ENCODE measurements at regions not wholly inside any gene's neighbourhood (a gene's known extent, or its start where the extent isn't known, plus 50 kb on each side); places are given as distances from the start of the nearest gene placed in this dataset.
"Not testable (repeated sequence)": the region's sequence is repeated elsewhere in the genome, so short reads cannot be mapped to it uniquely, and the experiment has no call there.

DNA sequence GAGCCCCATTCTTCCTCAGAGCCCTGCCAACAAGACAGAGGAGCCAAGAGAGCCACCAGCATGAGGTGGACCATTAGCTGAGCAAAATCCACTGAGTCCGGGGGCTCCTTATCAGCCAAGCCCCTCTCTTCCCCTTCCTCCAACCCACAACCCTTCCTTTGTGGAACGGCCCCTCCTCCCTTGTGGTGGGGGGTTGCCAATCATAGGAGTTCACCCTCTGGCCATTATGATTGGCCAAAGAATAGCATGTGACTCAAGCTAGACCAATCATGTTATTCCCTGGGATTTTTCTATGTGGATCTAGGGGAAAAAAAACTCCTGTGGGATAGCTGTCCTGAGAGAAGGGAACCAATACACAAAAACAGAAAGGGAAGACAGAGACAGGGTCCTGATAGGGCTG lies 120.5 kb downstream of the C16orf95 start:
- DNase-seq: no peak

- DNase-seq: no peak
These were observed 118.8 kb downstream of the C16orf95 start for GRCh38 chr16:87198328-87198832.

- no peak for DNase-seq
These were observed 118.3 kb downstream of the C16orf95 start for GRCh38 chr16:87198881-87199280.

GRCh38 chr16:87199379-87199778 lies 117.8 kb downstream of the C16orf95 start:
- no peak for DNase-seq

GRCh38 chr16:87199901-87200300 lies 117.3 kb downstream of the C16orf95 start:
- no peak for DNase-seq

DNA sequence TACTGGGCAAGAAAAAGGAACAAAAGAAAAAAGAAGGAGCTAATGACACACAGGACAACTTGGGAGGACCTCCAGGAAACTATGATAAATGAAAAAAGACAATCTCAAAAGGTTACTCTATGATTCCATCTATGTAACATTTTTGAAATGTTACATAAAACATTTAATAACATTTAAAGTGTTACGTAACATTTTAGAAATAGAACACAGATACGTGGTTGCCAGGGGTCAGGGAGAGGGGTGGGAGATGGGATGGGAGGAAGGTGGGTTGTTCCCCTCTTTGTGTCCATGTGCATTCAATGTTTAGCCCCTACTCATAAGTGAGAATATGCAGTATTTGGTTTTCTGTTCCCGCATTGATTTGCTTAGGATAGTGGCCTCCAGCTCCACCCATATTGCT lies 116.6 kb downstream of the C16orf95 start:
- DNase-seq: no peak

DNA sequence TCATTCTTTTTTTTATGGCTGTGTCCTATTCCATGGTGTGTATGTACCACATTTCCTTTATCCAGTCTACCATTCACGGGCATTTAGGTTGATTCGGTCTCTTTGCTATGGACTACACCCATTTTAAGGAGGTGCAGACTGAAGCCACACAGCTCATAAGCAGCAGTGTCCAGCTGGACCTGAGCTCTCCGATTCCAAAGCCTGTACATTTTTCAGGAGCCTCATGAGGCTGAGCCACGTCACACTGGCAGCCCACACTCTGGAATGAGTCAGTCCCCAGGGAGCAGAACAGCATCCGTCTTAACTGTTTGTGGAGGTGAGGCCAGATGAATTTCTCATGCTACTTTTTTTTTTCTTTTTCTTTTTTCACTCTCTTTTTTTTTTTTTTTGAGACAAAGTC lies 116.1 kb downstream of the C16orf95 start:
- no peak for DNase-seq

DNA sequence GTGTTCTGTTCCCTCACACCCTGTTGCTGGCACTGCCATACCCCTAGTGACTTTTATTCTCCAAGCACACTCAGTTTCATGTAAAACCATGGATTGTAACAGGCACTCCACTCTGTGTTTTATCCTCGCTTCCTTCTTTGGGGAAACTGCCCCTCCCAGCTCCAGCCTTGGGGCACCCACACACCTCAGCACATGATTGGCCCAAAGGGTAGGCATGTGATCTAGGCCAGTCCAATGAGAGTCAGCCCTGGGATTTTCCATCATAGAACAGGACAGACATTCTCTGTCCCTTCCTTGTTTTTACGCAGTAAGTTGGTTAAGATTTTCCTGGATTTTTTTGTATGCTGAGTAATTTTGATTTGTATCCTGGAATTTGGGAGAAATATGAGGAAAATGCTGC lies 115.4 kb downstream of the C16orf95 start:
- no peak for DNase-seq

- no peak for DNase-seq
These were observed 114.8 kb downstream of the C16orf95 start for GRCh38 chr16:87202346-87202745.

DNA sequence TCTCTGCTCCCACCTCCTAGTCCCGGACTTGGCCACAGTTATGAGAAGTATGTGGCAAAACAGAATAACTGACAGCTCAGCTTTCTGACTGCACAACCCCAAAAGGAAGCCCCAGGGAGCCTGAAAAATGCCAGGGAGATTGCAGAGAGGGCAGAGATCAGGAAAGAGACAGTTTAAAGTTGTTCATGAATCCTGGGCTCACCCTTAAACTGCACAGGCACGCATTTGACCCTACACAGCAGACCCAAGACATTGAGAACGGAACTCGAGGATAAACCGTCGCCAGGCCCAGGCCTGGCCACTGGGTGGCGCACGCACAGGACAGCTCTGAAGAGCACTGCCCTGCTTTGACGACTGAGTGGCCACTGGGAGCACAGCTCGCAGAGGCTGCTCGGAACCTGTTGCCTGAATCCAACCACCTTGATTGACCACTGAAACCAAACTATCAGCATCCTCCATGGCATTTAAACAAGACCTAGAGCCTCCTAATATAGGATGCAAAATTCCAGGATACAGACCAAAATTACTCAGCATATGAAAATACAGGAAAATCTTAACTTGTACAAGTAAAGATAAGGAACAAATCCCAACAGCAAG lies 114.0 kb downstream of the C16orf95 start:
- peak in 2 of 5 donors; percentile 12 to 68 for DNase-seq

DNA sequence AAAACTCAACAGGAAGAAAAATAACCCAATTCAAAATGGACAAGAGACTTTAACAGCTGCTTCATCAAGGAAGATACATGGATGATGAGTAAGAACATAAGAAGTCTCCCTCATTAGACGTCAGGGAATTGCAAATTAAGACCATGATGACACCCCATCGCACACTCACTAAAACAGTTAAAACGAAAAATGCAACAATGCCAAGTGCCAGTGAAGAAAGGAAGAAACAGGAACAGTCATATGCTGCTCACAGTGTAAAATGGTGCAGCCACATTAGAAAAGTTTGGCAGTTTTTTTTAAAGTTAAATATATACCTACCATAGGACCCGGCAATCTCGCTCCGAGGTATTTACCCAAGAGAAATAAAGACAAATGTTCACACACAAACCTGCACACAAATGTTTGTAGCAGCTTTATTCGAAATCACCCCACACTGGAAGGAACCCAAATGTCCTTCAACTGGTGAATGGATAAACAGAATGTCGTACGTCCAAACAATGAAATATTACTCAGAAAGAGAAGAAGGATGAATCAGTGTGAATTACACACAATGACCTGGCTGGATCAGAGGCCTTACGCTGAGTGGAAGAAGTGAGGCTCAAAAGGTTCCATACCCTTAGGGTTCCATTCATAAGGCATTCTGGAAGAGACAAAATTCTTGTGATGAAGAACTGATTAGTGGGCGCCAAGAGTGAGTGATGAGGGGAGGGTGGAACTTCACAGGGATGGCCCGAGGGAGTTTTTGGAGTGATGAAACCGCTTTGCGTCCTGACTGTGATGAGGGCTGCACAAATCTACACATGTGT lies 110.3 kb downstream of the C16orf95 start:
- no peak for DNase-seq

DNA sequence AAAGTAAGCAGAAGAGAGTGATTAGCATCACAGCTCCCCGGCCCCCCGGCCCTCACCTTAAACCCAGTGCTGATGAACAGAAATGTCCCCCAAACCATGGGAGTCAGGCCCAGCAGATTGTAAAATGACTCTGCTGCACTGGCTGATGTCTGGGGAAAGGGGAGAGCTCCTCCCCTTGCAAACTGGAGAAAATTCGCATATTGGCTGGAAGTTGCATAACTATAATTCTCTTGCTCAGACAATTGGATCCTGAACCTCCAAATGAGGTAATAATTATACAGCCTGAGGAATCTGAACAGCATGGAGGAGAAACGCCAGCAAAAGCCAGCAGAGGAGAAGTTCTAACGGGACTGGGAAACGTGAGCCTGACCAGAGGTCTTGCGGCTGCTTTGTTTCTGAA lies 109.7 kb downstream of the C16orf95 start:
- DNase-seq: no peak

GRCh38 chr16:87207965-87208364 lies 109.2 kb downstream of the C16orf95 start:
- no peak for DNase-seq

DNA sequence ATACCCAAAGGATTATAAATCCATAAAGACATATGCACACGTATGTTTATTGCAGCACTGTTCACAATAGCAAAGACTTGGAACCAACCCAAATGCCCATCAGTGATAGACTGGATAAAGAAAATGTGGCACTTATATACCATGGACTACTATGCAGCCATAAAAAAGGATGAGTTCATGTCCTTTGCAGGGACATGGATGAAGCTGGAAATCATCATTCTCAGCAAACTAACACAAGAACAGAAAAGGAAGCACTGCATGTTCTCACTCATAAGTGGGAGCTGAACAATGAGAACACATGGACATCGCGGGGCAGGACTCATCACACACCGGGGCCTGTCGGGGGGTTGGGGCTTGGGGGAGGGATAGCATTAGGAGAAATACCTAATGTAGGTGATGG lies 108.2 kb downstream of the C16orf95 start:
- DNase-seq: not testable (repeated sequence)

DNA sequence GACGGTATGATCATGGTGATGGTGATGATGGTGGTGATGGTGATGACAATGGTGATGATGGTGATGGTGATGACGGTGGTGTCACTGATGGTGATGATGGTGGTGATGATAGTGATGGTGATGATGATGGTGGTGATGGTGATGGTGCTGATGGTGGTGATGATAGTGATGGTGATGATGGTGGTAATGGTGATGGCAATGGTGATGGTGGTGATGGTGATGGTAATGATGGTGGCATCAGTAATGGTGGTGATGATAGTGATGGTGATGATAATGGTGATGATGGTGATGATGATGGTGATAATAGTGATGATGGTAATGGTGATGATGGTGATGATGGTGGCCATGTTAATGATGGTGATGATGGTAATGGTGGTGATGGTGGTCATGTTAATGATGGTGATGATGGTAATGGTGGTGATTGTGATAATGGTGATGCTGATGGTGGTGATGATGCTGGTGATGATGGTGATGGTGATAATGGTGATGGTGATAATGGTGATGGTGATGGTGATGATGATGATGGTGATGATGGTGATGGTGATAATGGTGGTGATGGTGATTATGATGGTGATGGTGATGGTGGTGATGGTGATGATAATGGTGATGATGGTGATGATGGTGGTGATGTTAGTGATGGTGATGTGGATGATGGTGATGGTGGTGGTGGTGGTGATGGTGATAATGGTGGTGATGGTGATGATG lies 107.2 kb downstream of the C16orf95 start:
- DNase-seq: no peak

DNA sequence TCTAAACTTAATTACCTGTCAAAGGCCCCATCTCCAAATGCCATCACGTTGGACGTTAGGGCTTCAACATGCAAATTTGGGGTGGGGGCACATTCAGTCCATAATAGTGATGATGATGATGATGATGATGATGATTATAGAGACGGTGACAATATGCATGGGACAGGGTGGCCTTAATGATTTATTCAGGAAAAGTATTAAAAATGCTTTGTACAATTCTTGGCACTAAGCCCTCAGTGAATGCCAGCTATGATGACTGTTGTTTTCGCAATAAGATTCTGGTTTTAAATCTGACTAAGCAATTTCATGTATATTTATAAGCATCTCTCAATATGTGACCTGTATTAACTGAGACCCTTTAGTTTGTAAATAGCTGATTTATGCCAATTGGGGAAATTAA lies 106.3 kb downstream of the C16orf95 start:
- no peak for DNase-seq

- no peak for DNase-seq
These were observed 105.2 kb downstream of the C16orf95 start for GRCh38 chr16:87212026-87212425.

DNA sequence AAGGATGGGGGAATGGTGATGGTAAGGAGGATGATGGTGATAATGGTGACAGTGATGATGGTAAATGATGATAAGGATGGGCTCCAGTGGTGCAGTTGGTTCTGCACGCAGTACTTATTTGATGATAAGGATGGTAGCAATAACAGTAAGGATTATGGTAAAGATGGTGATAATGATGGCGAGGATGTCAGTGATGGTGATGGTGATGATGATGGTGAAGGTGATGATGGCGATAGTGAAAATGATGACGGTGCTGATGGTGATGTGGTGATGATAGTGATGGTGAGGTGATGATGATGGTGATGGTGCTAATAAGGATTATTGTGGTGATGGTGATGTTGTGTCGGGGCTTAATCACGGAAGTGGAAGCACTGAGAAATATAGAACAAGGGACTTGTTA lies 103.7 kb downstream of the C16orf95 start:
- DNase-seq: no peak

DNA sequence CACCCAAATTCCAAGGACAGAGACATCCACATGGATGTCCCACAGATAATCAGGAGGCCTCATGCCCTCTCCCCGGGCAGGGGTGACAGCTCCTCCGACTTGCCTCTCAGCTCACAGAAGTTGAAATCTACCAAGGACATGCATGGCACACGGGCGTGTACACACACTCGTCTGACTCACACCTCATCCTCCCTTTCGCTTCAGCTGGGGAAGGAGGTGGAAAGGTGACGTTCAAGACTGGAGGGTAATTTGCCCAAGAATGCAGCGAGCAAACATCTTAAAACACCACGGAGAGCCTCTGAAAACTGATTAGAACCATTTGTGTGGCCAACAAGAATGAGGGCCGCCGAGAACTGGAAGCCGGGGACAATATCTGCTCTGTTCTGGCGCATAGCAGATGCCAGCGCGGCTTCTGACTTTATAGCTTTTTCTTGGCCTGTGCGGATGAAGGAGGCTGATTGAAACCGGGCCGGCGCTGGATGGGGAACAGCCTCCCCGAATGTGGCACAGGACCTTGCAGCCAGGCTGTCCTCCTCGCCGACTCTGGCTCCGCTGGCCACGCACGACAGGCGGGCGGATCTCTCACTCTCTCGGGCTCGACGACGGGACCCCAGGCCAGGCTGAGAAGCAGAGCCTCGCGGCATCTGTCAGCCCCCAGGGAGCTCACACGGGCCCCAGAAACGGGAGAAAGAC lies 100.9 kb downstream of the C16orf95 start:
- DNase-seq: no peak

- DNase-seq: no peak
These were observed 100.3 kb downstream of the C16orf95 start for GRCh38 chr16:87216841-87217275.

DNA sequence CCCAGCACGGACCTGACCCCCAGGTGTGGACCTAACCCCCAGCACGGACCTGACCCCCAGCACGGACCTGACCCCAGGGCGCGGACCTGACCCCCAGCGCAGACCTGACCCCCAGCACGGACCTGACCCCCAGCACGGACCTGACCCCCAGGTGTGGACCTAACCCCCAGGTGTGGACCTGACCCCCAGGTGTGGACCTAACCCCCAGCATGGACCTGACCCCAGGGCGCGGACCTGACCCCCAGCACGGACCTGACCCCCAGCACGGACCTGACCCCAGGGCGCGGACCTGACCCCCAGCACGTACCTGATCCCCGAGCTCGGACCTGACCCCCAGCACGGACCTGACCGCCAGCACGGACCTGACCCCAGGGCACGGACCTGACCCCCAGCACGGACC lies 99.4 kb downstream of the C16orf95 start:
- DNase-seq: not testable (repeated sequence)

GRCh38 chr16:87218281-87219055 lies 98.7 kb downstream of the C16orf95 start:
- DNase-seq: no peak

Data from T-helper 1 cell (primary cell).